ENCODE measurements at regions not wholly inside any gene's neighbourhood (a gene's known extent, or its start where the extent isn't known, plus 50 kb on each side); places are given as distances from the start of the nearest gene placed in this dataset.

DNA sequence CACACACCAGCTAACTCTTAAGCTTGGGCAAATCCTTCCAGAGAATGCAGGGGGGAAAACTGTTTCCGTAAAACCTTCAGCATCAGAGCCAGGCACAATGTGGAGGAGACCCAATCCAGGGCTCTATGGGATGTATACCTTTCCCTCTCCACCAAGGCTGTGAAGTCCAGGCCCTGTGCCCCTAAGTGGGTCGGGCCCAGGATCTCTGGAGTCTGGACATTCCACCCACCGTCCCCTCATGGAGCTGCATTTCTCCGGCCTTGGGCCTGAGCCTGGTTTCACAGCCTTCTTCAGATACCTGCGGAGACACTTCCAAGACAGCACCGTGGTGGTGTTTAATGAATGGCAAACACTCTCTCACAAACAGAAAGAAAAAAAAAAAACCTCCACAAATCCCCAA is 186.2 kb downstream of the URI1 start:
- ATAC-seq (no peak), DNase-seq (no peak)

DNA sequence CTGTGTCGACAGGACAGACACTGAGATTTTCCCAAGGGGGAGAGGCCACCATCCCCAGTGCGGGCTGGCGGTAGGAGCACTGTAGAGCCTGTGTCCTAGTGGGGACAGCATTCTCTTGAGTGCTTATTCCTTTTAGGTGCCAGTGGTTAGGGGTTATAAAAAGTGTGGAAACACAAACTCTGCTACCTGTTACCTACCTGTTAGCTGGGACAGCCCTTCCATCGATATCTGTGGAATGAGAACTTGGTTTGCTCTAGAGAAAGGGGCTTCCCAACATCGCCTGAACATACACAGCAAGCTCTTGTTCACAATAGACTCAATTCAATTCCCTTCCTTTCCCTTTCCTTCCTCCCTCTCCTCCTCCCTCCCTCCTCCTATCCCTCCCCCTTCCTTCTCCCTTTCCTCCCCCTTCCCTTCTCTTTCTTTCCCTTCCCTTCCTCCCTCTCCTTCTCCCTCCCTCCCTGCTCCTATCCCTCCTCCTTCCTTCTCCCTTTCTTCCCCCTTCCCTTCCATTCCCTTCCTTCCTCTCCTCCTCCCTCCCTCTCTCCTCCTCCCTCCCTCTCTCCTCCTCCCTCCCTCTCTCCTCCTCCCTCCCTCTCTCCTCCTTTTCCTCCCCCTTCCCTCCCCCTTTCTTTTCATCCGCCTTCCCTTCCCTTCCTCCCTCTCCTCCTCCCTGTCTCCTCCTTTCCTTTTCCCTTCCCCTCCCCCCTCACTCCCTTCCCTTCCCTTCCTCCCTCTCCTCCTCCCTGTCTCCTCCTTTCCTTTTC is 188.5 kb downstream of the URI1 start:
- ATAC-seq (no peak), DNase-seq (no peak)

DNA sequence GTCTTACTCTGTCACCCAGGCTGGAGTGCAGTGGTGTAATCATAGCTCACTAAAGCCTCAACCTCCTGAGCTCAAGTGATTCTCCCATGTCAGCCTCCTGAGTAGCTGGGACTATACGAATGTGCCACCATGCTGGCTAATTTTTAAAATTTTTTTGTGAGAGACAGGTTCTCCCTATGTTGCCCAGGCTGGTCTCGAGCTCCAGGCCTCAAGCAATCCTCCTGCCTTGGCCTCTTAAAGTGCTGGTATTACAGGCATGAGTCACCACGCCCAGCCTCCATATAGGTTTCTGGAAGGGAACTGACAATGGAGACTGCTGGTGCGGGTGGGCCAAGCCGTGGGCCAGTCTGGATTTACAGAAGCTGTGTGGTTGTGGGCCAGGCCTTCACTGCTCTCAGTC is 189.2 kb downstream of the URI1 start:
- DNase-seq (no peak), ATAC-seq (no peak)

DNA sequence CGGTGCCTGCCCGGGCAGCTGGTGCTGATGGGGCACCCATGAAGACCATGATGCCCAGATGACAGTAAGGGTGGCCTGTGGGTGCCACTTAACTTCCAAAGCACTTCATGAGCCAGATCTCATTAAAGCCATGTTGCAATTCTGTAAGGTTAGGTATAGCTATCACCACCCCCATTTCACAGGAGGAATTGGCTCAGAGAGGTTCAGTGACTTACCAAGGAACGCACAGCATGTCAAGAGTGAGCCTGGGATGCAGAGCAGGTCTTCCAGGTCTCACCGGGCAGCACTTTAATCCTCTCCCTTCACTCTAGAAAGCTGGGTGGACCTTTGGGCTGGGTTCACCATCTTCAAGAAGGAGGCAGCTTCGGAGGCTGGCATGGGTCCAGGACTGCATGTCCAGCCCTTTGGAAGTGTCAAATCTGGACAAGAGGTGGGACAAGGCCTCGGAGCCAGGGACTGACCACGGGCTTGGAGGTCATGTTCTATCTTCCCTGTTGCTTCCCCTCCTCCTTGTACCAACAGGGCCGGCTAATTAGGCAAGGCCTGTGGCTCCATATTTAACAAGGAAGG is 189.8 kb downstream of the URI1 start:
- DNase-seq (no peak), ATAC-seq (no peak)

DNA sequence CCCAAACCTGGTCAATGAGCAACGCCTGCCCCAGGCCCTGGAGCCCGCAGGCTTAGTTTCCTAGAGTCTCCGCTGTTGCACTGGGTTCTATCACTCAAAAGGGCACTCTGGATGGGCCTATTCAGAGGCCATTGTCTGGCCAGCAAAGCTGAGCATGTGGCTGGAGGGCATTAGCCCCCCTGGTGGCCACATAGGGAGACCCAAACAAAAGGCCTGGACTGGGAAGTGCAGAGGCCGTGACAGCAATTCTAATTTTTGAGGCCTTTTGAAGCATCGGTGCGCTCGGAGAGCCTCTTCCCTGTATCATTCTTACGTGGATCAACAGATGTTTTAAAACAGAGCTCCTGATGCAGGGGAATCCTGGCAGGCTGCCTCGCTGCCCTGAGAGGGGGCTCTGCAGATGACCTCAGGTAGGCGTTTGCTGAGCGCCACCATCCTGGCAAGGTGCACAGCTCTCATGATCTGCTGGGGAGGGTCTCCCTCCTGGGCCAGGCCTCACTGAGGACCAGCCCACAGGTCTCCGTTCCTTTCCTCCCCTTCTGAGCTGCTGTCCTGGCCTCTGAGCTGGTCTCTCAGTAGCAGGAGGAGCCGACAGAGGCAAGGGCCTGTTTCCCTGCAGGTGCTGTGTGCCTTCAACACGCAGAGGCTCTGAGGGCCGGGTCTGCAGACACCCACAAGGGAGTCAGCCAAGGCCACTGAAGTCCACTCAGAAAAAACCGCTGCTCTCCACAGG is 190.5 kb downstream of the URI1 start:
- no peak for DNase-seq
- ATAC-seq = no peak

GRCh38 chr19:30133803-30134202 is 191.8 kb downstream of the URI1 start:
- ATAC-seq (no peak), DNase-seq (no peak)

DNA sequence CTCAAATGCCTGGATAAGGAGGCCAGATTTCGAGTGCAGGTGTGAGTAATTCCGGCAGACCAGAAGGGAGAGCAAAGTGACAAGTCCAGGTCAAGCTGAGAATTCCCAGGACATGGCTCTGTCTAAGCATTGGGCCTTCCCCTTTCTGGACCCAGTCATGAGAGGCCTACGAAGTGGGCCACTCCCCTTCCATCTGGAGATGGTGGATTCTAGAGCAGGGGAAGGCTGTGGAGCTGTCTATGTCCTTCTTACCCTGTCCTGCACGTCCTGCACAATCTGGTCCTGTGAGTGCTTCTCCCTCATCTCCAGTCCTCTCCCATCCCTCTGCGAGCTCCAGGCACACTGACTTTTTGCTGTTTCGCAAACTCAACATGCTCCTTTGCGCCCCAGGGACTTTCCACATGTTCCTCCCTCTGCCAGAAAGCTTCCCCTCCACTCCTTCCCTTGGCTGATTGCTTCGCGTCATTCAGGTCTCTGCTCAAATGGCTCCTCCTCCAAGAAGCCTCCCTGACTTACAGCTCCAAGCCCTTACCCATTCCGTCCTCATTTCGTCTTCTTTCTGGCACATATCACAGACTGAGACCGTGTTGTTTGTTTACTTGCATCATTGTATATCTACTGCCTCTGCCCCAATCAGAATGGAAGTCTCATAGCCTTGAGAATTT is 193.2 kb downstream of the URI1 start:
- no peak for DNase-seq
- no peak for ATAC-seq

- ATAC-seq = no peak
- DNase-seq = no peak
Measured at GRCh38 chr19:30135797-30136196, 193.8 kb downstream of the URI1 start.

DNA sequence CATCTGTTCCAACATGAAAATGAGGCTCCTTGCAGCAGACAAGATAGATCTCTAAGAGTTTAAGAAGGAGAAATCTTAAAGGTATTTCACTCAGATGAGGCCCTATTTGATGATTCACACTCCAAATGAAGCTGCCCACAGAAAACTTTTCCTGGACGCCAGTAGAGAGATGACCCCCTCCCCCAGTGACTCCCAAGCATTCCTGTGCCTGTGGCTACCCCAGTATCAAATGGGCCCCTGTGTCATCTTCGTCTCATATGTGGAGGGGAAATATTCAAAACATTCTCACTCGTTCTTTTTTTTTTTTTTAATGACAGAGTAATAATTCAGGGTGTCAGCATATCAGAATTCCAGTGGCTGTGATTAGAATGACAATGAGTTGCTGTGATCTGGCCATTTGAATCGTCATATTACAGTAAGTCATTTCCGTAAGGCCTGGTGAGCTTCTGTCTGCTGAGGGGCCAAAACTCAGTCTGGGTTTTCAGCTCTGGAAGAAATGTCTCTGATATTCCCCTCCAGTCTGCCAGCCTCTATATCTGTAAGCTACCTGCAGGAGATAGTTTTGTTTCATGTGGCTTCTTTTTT is 194.7 kb downstream of the URI1 start:
- DNase-seq = no peak

DNA sequence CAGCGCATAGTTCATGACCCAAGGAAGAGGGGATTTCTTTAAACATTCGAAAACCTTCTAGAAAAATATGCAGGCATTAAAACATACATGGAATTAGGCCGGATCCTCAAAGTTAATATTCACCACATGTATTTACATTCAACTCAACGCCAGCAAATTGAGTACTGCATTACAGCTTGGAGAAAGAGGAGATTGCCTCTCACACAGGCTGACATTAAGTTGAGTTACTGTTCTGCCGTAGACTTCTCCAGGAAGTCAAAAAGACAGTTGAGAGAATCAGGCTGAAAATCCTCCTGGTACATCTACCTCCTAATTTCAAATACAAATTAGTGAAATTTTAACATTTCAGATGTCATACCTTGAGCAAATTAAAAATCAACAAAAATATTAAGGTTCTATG is 195.7 kb downstream of the URI1 start:
- DNase-seq = no peak
- no peak for ATAC-seq

More for the DNA sequence above, 194.7 kb downstream of the URI1 start:
- no peak for ATAC-seq

- no peak for ATAC-seq
- DNase-seq = no peak
Measured at GRCh38 chr19:30144242-30144758, 202.3 kb downstream of the URI1 start.

- no peak for ATAC-seq
- DNase-seq = no peak
Measured at GRCh38 chr19:30144802-30145201, 202.8 kb downstream of the URI1 start.

DNA sequence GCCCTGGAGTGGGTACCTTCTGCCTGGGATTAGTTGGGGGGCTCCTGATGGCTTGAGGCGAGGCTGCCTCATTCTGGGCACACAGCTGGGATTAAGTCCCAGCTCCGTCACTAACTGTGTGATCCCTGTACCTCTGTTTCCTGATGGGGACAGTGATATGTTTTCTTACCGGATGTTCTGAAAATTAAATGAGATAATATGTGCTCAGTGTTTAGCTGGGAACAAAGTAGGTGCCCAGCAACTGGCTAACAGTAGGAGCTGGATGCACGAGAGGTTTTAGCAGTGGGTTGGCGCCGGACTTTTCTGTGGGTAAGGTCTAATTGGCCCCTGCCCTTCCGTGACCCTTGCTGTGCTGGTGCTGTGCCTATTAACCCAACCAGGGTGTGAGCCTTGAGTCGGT is 203.4 kb downstream of the URI1 start:
- ATAC-seq = no peak
- DNase-seq = no peak

DNA sequence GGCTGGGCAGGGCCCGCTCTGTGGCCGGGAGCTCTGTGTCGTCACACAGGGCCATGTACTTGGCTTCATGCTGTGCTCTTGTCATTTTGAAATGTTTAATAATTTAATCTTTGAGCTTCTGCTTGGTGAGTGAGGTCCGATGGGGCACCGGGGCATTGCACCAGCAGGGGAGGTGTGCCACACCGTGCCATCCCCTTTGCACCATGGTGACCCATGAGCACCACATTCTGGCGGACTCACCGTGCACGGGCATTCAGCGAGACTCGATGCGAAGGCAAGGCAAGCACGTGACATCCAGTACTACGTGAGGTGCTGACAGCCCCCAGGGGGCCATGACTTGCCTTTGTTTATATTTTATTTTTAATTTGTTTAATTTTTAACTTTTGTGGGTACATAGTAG is 204.3 kb downstream of the URI1 start:
- DNase-seq = no peak
- ATAC-seq = no peak

DNA sequence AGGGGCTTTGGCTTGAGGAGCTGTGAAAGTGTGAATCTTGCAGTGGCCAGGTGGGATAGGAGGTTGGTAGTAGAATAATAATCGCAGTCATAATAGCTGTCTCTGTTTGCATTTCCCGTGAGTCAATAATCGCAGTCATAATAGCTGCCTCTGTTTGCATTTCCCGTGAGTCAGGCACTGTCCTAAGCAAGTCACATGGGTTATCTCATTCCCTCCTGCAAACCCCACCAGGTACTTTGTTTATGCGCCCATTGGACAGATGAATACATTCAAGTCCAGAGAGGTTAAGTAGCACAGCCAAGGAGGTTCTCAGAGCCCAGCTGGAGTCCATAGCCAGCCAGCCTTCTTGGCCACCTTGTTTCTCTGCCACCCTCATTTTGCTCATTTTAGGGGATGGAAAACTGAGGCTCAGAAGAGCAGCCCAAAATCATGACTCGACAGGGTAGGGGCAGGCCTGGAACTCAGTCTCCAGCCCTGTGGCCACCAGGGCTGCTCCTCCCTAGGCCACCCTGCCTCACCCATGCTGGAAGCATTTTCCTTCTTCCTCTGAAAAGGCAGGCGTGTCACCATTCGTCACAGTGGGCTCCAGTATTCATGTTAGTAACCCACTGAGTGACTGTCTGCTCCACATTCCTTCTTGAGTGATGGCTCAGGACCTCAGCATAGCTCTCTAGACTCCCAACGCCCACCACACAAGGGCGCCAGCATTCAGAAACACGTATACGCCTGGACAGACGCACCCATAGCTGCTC is 206.2 kb downstream of the URI1 start:
- DNase-seq (no peak), ATAC-seq (no peak)

DNA sequence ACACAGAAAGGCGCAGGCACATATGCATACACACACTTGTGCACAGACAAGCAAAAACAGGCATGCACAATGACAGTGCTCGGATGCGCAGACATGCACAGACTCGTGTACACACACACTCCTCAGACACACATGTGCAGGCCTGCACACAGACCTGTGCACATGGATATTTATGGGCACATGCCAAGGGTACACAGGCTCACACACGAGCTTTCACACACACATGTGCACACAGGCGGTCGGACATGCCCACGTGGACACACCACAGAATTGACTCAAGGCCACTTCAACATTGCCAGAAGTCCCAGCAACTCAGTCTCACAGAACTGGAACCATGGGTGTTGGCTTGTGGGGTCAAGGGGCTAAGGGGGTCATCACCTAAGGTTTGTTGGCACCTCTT is 206.8 kb downstream of the URI1 start:
- DNase-seq (no peak), ATAC-seq (no peak)

DNA sequence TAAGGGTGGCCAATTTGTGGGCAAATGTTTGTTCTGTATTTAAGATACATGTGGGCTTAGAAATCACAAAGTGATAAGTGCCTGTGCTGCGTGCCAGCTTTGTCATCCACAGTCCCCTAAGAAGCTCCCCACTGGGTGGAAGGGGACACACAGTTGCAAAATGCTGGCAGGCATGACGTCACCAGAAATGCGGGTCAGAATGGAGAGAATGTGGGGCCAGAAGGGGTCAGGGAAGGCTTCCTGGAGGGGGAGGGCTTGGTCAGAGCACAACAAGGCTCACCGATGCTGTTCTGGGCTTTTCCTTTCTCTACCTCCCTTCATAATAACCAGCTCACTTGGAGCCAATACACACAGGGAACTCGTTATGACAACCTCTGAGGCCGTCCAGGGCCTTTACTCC is 207.3 kb downstream of the URI1 start:
- ATAC-seq (no peak), DNase-seq (no peak)

GRCh38 chr19:30150626-30151025 is 208.6 kb downstream of the URI1 start:
- DNase-seq = no peak

DNA sequence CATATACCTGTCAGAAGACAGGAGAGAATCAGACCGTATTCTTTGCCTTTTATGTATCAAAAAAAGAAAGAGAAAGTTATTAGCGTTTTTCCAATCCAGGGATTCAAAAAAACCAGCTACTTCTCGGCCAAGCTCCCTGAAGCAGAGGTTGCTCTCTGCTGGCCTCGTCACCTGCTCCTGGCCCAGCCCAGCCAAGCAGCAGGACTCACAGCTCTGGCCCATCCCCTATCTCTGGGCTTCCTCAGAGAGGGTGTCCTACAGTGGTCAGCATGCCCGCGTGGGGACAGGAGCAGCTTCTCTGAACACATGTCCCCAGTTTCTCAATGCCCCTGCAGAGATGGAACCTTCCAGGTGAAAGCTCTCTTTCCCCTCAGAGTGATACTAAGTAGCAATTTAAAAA is 209.0 kb downstream of the URI1 start:
- ATAC-seq (no peak), DNase-seq (no peak)

More at GRCh38 chr19:30150626-30151025, 208.6 kb downstream of the URI1 start:
- no peak for ATAC-seq

DNA sequence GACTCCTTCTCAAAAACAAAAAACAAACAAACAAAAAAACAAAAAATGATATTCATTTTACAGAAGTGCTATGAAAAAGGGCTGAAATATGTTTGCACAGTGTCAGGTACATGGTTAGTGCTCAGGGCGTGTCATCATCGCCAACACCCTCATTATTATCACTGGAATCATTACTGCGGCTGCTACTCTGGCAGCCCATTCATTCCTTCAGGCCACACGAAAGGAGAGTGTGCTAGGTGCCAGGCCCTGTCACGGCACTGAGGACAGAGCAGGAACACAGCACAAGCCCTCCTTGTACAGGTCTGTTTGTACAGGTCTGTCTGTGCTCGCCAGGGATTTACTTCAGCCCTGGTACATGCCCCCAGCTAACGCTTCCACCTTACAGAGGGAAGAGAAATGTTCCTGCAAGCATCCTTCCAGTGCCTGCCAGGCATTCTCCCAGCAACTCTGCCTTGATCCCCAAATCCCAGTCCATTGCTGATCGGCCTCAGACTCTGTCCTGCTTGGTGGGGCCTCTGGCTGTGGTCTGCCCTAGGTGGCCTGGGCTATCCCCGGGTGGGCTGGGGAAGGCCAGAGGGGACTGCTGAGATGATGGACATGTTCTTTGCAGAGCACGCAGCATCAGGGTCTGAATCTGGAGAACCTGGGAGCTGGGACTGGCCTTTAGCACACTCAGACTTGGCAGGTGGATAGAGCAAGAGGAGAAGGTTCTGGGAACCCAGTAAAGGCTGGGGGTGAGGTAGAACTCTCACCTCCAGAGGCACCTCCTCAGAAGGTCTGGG is 210.7 kb downstream of the URI1 start:
- DNase-seq = no peak
- ATAC-seq = no peak
